Common myeloid progenitor, CD34-positive (primary cell): ENCODE measurements at regions not wholly inside any gene's neighbourhood (a gene's known extent, or its start where the extent isn't known, plus 50 kb on each side); places are given as distances from the start of the nearest gene placed in this dataset.

Experiments
- CTCF ChIA-PET: fragments of 350-600 bp; sonication (Branson Sonifier 250); formaldehyde crosslinking; loops from one replicate; lab custom pipeline; 2021; ENCODE audit warnings: antibody characterized with exemption; lab: Charles Lee
- POLR2A ChIA-PET: fragments of 350-600 bp; sonication (Branson Sonifier 250); formaldehyde crosslinking; loops from one replicate; lab custom pipeline; 2021; ENCODE audit warnings: antibody characterized with exemption; lab: Charles Lee
- DNase-seq, 3 donors: peaks; one replicate each; pipeline versions ENCODE4 v3.0.0 to v3.0.0-alpha.2; 2013
- H3K27ac ChIP-seq, 2 experiments: 1 replicate in 1 of 2; 2 replicates in 1 of 2; pipeline ENCODE4 v1.7.0; 2013; ENCODE audit warnings: inconsistent platforms in 2 of 2, low read length in 2 of 2, mild to moderate bottlenecking in 2 of 2, low read depth in 1 of 2, moderate library complexity in 1 of 2; ENCODE audit not compliant: severe bottlenecking in 2 of 2, insufficient read depth in 1 of 2, poor library complexity in 1 of 2
- H3K27me3 ChIP-seq, 5 experiments: replicated peaks in 2 of 5; 1 replicate in 3 of 5; 2 replicates in 2 of 5; pipeline versions ENCODE4 v1.6.1 to v1.7.0; 2013; ENCODE audit warnings: low read length in 4 of 5, mild to moderate bottlenecking in 2 of 5, moderate library complexity in 2 of 5, inconsistent platforms in 1 of 5; ENCODE audit not compliant: insufficient read depth in 5 of 5, control insufficient read depth in 4 of 5
- H3K36me3 ChIP-seq, 4 experiments: 1 replicate in 2 of 4; 2 replicates in 2 of 4; pipeline versions ENCODE4 v1.6.1 to v1.7.0; 2013; ENCODE audit warnings: low read length in 3 of 4, control low read depth in 1 of 4, mild to moderate bottlenecking in 1 of 4; ENCODE audit not compliant: control insufficient read depth in 4 of 4, insufficient read depth in 4 of 4
- H3K4me1 ChIP-seq, 4 experiments: 1 replicate in 3 of 4; 2 replicates in 1 of 4; pipeline versions ENCODE4 v1.6.1 to v1.7.1; 2013; ENCODE audit warnings: low read length in 3 of 4, mild to moderate bottlenecking in 3 of 4, control low read depth in 1 of 4, inconsistent platforms in 1 of 4, moderate library complexity in 1 of 4; ENCODE audit not compliant: control insufficient read depth in 4 of 4, insufficient read depth in 4 of 4; ENCODE audit errors: control extremely low read depth in 1 of 4
- H3K4me3 ChIP-seq, 7 experiments: 1 replicate in 4 of 7; 2 replicates in 3 of 7; pipeline versions ENCODE4 v1.5.1 to v1.7.0; 2013; ENCODE audit warnings: mild to moderate bottlenecking in 7 of 7, low read length in 6 of 7, moderate library complexity in 6 of 7, inconsistent platforms in 2 of 7, low read depth in 2 of 7, control low read depth in 1 of 7; ENCODE audit not compliant: insufficient read depth in 4 of 7, control insufficient read depth in 1 of 7; ENCODE audit errors: extremely low read depth in 1 of 7
- H3K9me3 ChIP-seq, 5 experiments: 1 replicate in 4 of 5; 2 replicates in 1 of 5; pipeline versions ENCODE4 v1.6.1 to v1.7.1; 2013; ENCODE audit warnings: low read length in 4 of 5, mild to moderate bottlenecking in 2 of 5, inconsistent platforms in 1 of 5, low read depth in 1 of 5, moderate library complexity in 1 of 5; ENCODE audit not compliant: control insufficient read depth in 4 of 5, insufficient read depth in 2 of 5; ENCODE audit errors: control extremely low read depth in 1 of 5
- WGBS: methylation state at CpG from one replicate; pipeline ENCODE4 v1.1.5; 2013; ENCODE audit not compliant: insufficient coverage; 5-methylcytosine and 5-hydroxymethylcytosine counted together

GRCh38 chr18:69257861-69258458 lies 142.7 kb upstream of the DOK6 start:
- Histone ChIP-seq H3K36me3 (no peaks in the 10 kb centered on the region), H3K9me3 (no peaks in the 10 kb centered on the region), H3K4me3 (no peak overlapping the region), H3K27ac (no peak overlapping the region), H3K4me1 (no peaks in the 10 kb centered on the region), H3K27me3 (no peaks in the 10 kb centered on the region)
- ChIA-PET POLR2A (no interaction called here), CTCF (no interaction called here)
- DNase-seq = no peak
- WGBS = 100% methylated on average over 3 of the region's 7 CpGs

DNA sequence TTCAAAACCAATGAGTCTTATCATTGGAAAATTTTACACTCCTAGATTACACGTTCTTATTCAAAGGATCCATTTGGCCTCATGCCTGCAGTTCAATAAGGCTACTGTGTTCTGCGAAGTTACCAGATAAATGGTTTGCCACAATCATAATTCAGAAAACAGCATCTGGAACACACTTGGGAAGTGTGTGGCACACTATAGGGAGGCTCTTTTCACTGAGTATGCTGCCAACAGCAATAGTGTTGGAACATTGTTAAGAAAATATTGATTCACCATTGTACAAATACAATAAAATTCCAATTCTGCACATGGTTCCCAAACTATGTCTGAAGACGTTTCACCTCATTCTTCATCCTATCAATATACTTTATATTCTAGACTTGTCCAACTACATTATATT lies 141.4 kb upstream of the DOK6 start:
- no peak for DNase-seq
- Histone ChIP-seq H3K9me3 (no peaks in the 10 kb centered on the region), H3K4me1 (no peaks in the 10 kb centered on the region), H3K27me3 (no peaks in the 10 kb centered on the region), H3K36me3 (no peaks in the 10 kb centered on the region), H3K27ac (no peak overlapping the region), H3K4me3 (no peak overlapping the region)
- POLR2A ChIA-PET = no interaction called here
- CTCF ChIA-PET = no interaction called here
- WGBS = 100% methylated on average over 1 of the region's 3 CpGs

- ChIA-PET POLR2A (no interaction called here), CTCF (no interaction called here)
- H3K4me1 ChIP-seq = no peaks in the 10 kb centered on the region
- no peaks in the 10 kb centered on the region for H3K36me3 ChIP-seq
- no peak overlapping the region for H3K4me3 ChIP-seq
- peaks cover 0 to 3% (median 0%) of the 10 kb centered on the region in 5 experiments for H3K9me3 ChIP-seq
- DNase-seq = no peak
- no peak overlapping the region for H3K27ac ChIP-seq
- H3K27me3 ChIP-seq = no peaks in the 10 kb centered on the region
Observed at GRCh38 chr18:69261406-69261805, 139.3 kb upstream of the DOK6 start.

- no peaks in the 10 kb centered on the region for H3K4me1 ChIP-seq
- no peak overlapping the region for H3K27ac ChIP-seq
- H3K9me3 ChIP-seq = peaks cover 0 to 6% (median 0%) of the 10 kb centered on the region in 5 experiments
- CTCF ChIA-PET = no interaction called here
- H3K4me3 ChIP-seq = no peak overlapping the region
- no peaks in the 10 kb centered on the region for H3K27me3 ChIP-seq
- H3K36me3 ChIP-seq = no peaks in the 10 kb centered on the region
- POLR2A ChIA-PET = no interaction called here
- DNase-seq = no peak
Observed at GRCh38 chr18:69265656-69266055, 135.0 kb upstream of the DOK6 start.

GRCh38 chr18:69267895-69268294 lies 132.8 kb upstream of the DOK6 start:
- Histone ChIP-seq H3K4me1 (no peaks in the 10 kb centered on the region), H3K27me3 (no peaks in the 10 kb centered on the region), H3K27ac (no peak overlapping the region), H3K9me3 (peaks cover 0 to 6% (median 0%) of the 10 kb centered on the region in 5 experiments), H3K36me3 (no peaks in the 10 kb centered on the region), H3K4me3 (no peak overlapping the region)
- POLR2A ChIA-PET = no interaction called here
- CTCF ChIA-PET = no interaction called here
- WGBS = 96% methylated on average over 5 of the region's 5 CpGs
- DNase-seq = no peak

- WGBS = 90% methylated on average over 3 of the region's 3 CpGs
- Histone ChIP-seq H3K27me3 (no peaks in the 10 kb centered on the region), H3K27ac (no peak overlapping the region)
Observed at GRCh38 chr18:69282371-69282770, 118.3 kb upstream of the DOK6 start.

DNA sequence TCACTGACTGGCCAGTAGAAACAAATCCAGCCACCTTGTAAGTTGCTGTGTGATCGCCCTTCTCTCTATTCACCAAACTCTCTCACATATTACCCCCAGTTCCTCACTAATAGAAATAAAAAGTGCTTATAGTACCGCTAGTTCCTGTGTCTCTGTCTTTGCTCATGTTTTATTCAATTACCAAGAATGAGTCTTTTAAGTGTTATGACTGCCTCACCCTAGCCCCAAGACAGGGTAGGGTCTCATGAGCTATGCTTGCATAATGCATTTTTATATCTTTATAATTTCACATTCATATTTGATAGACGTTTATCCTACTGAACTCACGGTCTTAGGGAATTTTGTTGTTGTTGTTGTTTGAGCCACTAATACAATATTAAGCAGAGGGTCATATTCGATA lies 109.6 kb upstream of the DOK6 start:
- Histone ChIP-seq H3K27me3 (no peaks in the 10 kb centered on the region), H3K36me3 (no peaks in the 10 kb centered on the region), H3K4me1 (no peaks in the 10 kb centered on the region), H3K9me3 (no peaks in the 10 kb centered on the region), H3K4me3 (no peak overlapping the region), H3K27ac (no peak overlapping the region)
- DNase-seq = no peak
- POLR2A ChIA-PET = no interaction called here
- 100% methylated on average over 2 of the region's 5 CpGs for WGBS
- CTCF ChIA-PET = no interaction called here

More at GRCh38 chr18:69282371-69282770, 118.3 kb upstream of the DOK6 start:
- Histone ChIP-seq H3K4me3 (no peak overlapping the region), H3K36me3 (no peaks in the 10 kb centered on the region), H3K4me1 (no peaks in the 10 kb centered on the region), H3K9me3 (no peaks in the 10 kb centered on the region)
- ChIA-PET CTCF (interaction anchor here (0.6 kb wide), 1 partner anchor 1761 kb away, joined by 3 read pairs; no protein-coding TSS in a partner anchor), POLR2A (no interaction called here)
- DNase-seq = no peak
